ENCODE measurements at regions not wholly inside any gene's neighbourhood (a gene's known extent, or its start where the extent isn't known, plus 50 kb on each side); places are given as distances from the start of the nearest gene placed in this dataset.

DNA sequence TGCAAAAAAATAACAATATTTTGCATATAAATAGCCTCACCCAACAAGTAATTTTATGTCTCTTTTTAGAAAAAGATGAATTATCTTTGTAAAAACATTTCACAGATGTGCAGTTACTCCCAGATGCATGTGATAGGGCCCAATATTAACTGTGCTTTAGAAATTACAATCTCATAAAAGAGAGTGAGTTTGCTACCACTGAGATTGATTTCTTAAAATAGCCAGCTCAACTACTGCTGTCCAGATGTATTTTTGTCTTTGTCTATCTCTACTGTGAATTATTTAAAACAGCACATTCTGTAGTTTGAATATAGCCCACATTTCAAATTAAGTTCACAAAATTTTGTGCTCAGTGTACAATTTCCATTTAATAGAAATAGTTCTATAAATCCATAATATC lies 177.0 kb upstream of the TTC29 start:
- H3K27me3 ChIP-seq (ENCODE audit: insufficient read depth, low read length, poor library complexity, severe bottlenecking), result no peaks in the 10 kb centered on the region
- no peak overlapping the region for H3K4me2 ChIP-seq (ENCODE audit: low read depth, low read length, poor library complexity, severe bottlenecking)
- no peaks in the 10 kb centered on the region for H4K20me1 ChIP-seq (ENCODE audit: insufficient read depth, low read length, poor library complexity, severe bottlenecking)
- H2AFZ ChIP-seq (ENCODE audit: low read length), result no peak overlapping the region
- no peaks in the 10 kb centered on the region for H3K9me3 ChIP-seq (ENCODE audit: insufficient read depth, low read depth, low read length)
- H3K4me1 ChIP-seq (ENCODE audit: insufficient read depth, low read length, poor library complexity, severe bottlenecking), result no peaks in the 10 kb centered on the region
- TF ChIP-seq, protein P1, sequence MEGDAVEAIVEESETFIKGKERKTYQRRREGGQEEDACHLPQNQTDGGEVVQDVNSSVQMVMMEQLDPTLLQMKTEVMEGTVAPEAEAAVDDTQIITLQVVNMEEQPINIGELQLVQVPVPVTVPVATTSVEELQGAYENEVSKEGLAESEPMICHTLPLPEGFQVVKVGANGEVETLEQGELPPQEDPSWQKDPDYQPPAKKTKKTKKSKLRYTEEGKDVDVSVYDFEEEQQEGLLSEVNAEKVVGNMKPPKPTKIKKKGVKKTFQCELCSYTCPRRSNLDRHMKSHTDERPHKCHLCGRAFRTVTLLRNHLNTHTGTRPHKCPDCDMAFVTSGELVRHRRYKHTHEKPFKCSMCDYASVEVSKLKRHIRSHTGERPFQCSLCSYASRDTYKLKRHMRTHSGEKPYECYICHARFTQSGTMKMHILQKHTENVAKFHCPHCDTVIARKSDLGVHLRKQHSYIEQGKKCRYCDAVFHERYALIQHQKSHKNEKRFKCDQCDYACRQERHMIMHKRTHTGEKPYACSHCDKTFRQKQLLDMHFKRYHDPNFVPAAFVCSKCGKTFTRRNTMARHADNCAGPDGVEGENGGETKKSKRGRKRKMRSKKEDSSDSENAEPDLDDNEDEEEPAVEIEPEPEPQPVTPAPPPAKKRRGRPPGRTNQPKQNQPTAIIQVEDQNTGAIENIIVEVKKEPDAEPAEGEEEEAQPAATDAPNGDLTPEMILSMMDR (conservative IDR thresholded peaks at IDR 0.05; ENCODE audit: low read length), result no peak
- TF ChIP-seq EZH2phosphoT487 (IDR thresholded peaks at IDR 0.05; ENCODE audit: borderline replicate concordance), result no peak
- no peaks in the 10 kb centered on the region for H3F3A ChIP-seq (ENCODE audit: low read depth)
- no peaks in the 10 kb centered on the region for H3K36me3 ChIP-seq (ENCODE audit: insufficient read depth, low read length)
- H3K9ac ChIP-seq (ENCODE audit: low read depth, low read length, poor library complexity, severe bottlenecking), result no peak overlapping the region
- H3K9me2 ChIP-seq (replicated peaks; ENCODE audit: low read depth, low read length), result no peaks in the 10 kb centered on the region
- H3K79me2 ChIP-seq (ENCODE audit: insufficient read depth, low read length), result no peaks in the 10 kb centered on the region
- no peak overlapping the region for H3K4me3 ChIP-seq (ENCODE audit: low read length, poor library complexity, severe bottlenecking)

DNA sequence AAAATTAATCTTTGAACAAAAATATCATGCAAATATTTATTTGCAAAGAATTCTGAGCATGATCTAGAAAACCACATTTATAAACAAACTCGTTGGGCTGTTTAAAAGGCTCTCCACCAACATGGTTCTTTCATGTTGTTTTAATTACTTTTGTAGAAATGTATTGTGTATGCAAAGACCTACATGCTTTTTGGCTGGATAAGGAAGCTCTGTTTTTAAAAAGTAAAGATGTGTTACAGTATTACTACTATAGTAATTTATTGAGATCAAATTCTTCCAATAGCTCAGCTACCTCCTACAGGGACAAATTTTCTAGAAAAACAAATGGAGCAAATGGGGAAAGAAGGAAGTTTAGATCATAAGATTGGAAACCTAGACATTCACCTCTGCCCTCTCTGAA lies 177.5 kb upstream of the TTC29 start:
- Histone ChIP-seq H3F3A (ENCODE audit: low read depth) (no peaks in the 10 kb centered on the region), H3K4me1 (ENCODE audit: insufficient read depth, low read length, poor library complexity, severe bottlenecking) (no peaks in the 10 kb centered on the region), H3K9me2 (replicated peaks; ENCODE audit: low read depth, low read length) (no peaks in the 10 kb centered on the region), H3K9me3 (ENCODE audit: insufficient read depth, low read depth, low read length) (no peaks in the 10 kb centered on the region), H2AFZ (ENCODE audit: low read length) (no peak overlapping the region), H3K4me2 (ENCODE audit: low read depth, low read length, poor library complexity, severe bottlenecking) (no peak overlapping the region), H4K20me1 (ENCODE audit: insufficient read depth, low read length, poor library complexity, severe bottlenecking) (no peaks in the 10 kb centered on the region), H3K4me3 (ENCODE audit: low read length, poor library complexity, severe bottlenecking) (no peak overlapping the region), H3K27me3 (ENCODE audit: insufficient read depth, low read length, poor library complexity, severe bottlenecking) (no peaks in the 10 kb centered on the region), H3K9ac (ENCODE audit: low read depth, low read length, poor library complexity, severe bottlenecking) (no peak overlapping the region), H3K79me2 (ENCODE audit: insufficient read depth, low read length) (no peaks in the 10 kb centered on the region), H3K36me3 (ENCODE audit: insufficient read depth, low read length) (no peaks in the 10 kb centered on the region)
- TF ChIP-seq, protein P1 (conservative IDR thresholded peaks at IDR 0.05; ENCODE audit: low read length), result no peak

GRCh38 chr4:147128787-147129186 lies 183.1 kb upstream of the TTC29 start:
- Histone ChIP-seq H3K4me2 (ENCODE audit: low read depth, low read length, poor library complexity, severe bottlenecking) (no peak overlapping the region), H4K20me1 (ENCODE audit: insufficient read depth, low read length, poor library complexity, severe bottlenecking) (no peaks in the 10 kb centered on the region), H3K4me1 (ENCODE audit: insufficient read depth, low read length, poor library complexity, severe bottlenecking) (no peaks in the 10 kb centered on the region), H3K9me3 (ENCODE audit: insufficient read depth, low read depth, low read length) (no peaks in the 10 kb centered on the region), H3K36me3 (ENCODE audit: insufficient read depth, low read length) (no peaks in the 10 kb centered on the region), H2AFZ (ENCODE audit: low read length) (no peak overlapping the region), H3K27me3 (ENCODE audit: insufficient read depth, low read length, poor library complexity, severe bottlenecking) (no peaks in the 10 kb centered on the region), H3K9ac (ENCODE audit: low read depth, low read length, poor library complexity, severe bottlenecking) (no peak overlapping the region), H3K9me2 (replicated peaks; ENCODE audit: low read depth, low read length) (no peaks in the 10 kb centered on the region), H3K4me3 (ENCODE audit: low read length, poor library complexity, severe bottlenecking) (no peak overlapping the region), H3F3A (ENCODE audit: low read depth) (no peaks in the 10 kb centered on the region), H3K79me2 (ENCODE audit: insufficient read depth, low read length) (no peaks in the 10 kb centered on the region)
- TF ChIP-seq, protein P1 (conservative IDR thresholded peaks at IDR 0.05; ENCODE audit: low read length), result no peak
- no peak for TF ChIP-seq EZH2phosphoT487 (IDR thresholded peaks at IDR 0.05; ENCODE audit: borderline replicate concordance)

Data from Loucy (cell line).